Adrenal gland (tissue), 5 donors: ENCODE measurements at regions not wholly inside any gene's neighbourhood (a gene's known extent, or its start where the extent isn't known, plus 50 kb on each side); places are given as distances from the start of the nearest gene placed in this dataset.

Experiments used
- POLR2A ChIP-seq, 2 donors: fragments of 450-650 bp; IDR thresholded peaks; one replicate each; pipeline ENCODE4 v1.6.1; 2017; ENCODE audit warnings: antibody characterized with exemption in 2 of 2, mild to moderate bottlenecking in 2 of 2, moderate library complexity in 1 of 2
- TF ChIP-seq, protein P1 (sequence below), 6 experiments: fragments of 450-650 bp in 4 of 6; fragments of 200-600 bp in 2 of 6; sonication (generic) in 1 of 6; IDR thresholded peaks; 1 replicate in 5 of 6; 2 replicates in 1 of 6; pipeline versions ENCODE4 v1.5.1 to v1.8.0; 2016 to 2021; ENCODE audit warnings: antibody characterized with exemption in 6 of 6, mild to moderate bottlenecking in 2 of 6, moderate library complexity in 1 of 6
- donor health status: DM: no; HTN: no; CAD: no.

DNA sequence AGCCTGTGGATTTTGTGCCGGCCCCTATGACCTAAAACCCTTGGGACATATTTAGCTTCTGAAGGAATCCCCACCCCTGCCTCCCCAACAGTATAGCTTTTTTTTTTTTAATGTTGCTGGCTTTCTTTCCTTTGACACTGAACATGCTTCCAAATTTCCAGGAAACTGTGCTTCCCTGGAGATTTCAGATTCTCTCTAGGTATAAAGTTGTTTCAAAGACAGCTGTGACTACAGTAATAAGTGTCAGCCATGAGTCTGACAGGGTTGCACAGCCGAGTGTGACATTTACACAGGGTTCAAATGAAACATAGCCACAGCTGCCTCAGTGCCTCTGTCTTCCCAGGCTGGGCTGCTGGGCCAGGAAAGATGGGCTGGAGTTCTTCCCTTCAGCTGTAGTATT, 466.6 kb upstream of the COBL start:
- TF ChIP-seq POLR2A (IDR thresholded peaks at IDR 0.05) = no peak
- TF ChIP-seq, protein P1, sequence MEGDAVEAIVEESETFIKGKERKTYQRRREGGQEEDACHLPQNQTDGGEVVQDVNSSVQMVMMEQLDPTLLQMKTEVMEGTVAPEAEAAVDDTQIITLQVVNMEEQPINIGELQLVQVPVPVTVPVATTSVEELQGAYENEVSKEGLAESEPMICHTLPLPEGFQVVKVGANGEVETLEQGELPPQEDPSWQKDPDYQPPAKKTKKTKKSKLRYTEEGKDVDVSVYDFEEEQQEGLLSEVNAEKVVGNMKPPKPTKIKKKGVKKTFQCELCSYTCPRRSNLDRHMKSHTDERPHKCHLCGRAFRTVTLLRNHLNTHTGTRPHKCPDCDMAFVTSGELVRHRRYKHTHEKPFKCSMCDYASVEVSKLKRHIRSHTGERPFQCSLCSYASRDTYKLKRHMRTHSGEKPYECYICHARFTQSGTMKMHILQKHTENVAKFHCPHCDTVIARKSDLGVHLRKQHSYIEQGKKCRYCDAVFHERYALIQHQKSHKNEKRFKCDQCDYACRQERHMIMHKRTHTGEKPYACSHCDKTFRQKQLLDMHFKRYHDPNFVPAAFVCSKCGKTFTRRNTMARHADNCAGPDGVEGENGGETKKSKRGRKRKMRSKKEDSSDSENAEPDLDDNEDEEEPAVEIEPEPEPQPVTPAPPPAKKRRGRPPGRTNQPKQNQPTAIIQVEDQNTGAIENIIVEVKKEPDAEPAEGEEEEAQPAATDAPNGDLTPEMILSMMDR (IDR thresholded peaks at IDR 0.05) = no peak
